GM13977 (cell line): ENCODE measurements at regions not wholly inside any gene's neighbourhood (a gene's known extent, or its start where the extent isn't known, plus 50 kb on each side); places are given as distances from the start of the nearest gene placed in this dataset.

Source experiments
- DNase-seq: peaks from one replicate; pipeline ENCODE4 v3.0.0; 2012; ENCODE audit warnings: low spot score
- CTCF ChIP-seq: IDR thresholded peaks from 2 replicates; pipeline ENCODE4 v1.5.1; 2012; ENCODE audit warnings: mild to moderate bottlenecking, control low read depth; ENCODE audit not compliant: insufficient read depth; ENCODE audit errors: extremely low read depth, missing control alignments
- in situ Hi-C: fragments of 300-500 bp; cut with MboI; formaldehyde crosslinking; loops from one replicate; pipeline ENCODE4 v1.12.0; 2022; ENCODE audit warnings: low sequenced_read_pairs, low pct_unique_long_range_greater_than_20kb, mixed read lengths, inconsistent platforms; ENCODE audit not compliant: unreplicated experiment

- no peak for TF ChIP-seq CTCF
- in situ Hi-C loops, result no loop called here
- no peak for DNase-seq
These were observed 82.1 kb upstream of the GALNT18 start for GRCh38 chr11:11703885-11704284.

- in situ Hi-C loops, result no loop called here
- no peak for DNase-seq
- no peak for TF ChIP-seq CTCF
These were observed 79.3 kb upstream of the GALNT18 start for GRCh38 chr11:11701070-11701469.

- no peak for TF ChIP-seq CTCF
- in situ Hi-C loops, result no loop called here
These were observed 76.0 kb upstream of the GALNT18 start for GRCh38 chr11:11697796-11698195.

GRCh38 chr11:11691296-11692151 lies 69.7 kb upstream of the GALNT18 start:
- in situ Hi-C loops, result no loop called here
- DNase-seq, result no peak
- TF ChIP-seq CTCF, result no peak

More at GRCh38 chr11:11697796-11698195, 76.0 kb upstream of the GALNT18 start:
- DNase-seq, result no peak

GRCh38 chr11:11681536-11681935 lies 59.7 kb upstream of the GALNT18 start:
- TF ChIP-seq CTCF, result no peak
- in situ Hi-C loops, result no loop called here
- no peak for DNase-seq

GRCh38 chr11:11677672-11678356 lies 56.0 kb upstream of the GALNT18 start:
- no peak for TF ChIP-seq CTCF

More at GRCh38 chr11:11677672-11678356, 56.0 kb upstream of the GALNT18 start:
- in situ Hi-C loops, result no loop called here
- DNase-seq, result no peak
